IMR-90 (cell line): ENCODE measurements at regions not wholly inside any gene's neighbourhood (a gene's known extent, or its start where the extent isn't known, plus 50 kb on each side); places are given as distances from the start of the nearest gene placed in this dataset.

Source experiments
- ATAC-seq: fragments of 200-7000 bp; cut with Tn5 transposase; 2 replicates; pipeline ENCODE4 v1.9.1; 2020; ENCODE audit warnings: low read depth, mild to moderate bottlenecking, moderate library complexity
- BruUV-seq: library from RNA; stranded (reverse); fragments of 400-500 nt; replicated peaks from 2 replicates; lab custom pipeline; 2021; lab: Mats Ljungman, UMichigan
- CTCF ChIA-PET: fragments of 300-600 bp; formaldehyde crosslinking; extraction: SDS; loops from one replicate; lab custom pipeline; 2021; ENCODE audit warnings: antibody characterized with exemption; lab: Yijun Ruan, JAX
- POLR2A ChIA-PET: fragments of 300-600 bp; sonication (Branson Sonifier 250); formaldehyde crosslinking; loops from one replicate; lab custom pipeline; 2022; ENCODE audit warnings: antibody characterized with exemption; ENCODE audit not compliant: unreplicated experiment; lab: Charles Lee
- DNase-seq: peaks from one replicate; pipeline ENCODE4 v3.0.0; 2013
- H2AFZ ChIP-seq: replicated peaks from 2 replicates; pipeline ENCODE3; 2013; ENCODE audit warnings: low read length, mild to moderate bottlenecking; ENCODE audit not compliant: poor library complexity
- H2AK5ac ChIP-seq: 2 replicates; pipeline ENCODE4 v1.6.1; 2013; ENCODE audit warnings: low read depth, low read length, inconsistent platforms
- H2AK9ac ChIP-seq: replicated peaks from 2 replicates; pipeline ENCODE3; 2013; ENCODE audit warnings: mild to moderate bottlenecking, low read depth, low read length, moderate library complexity; ENCODE audit not compliant: poor library complexity
- H2BK120ac ChIP-seq: 2 replicates; pipeline ENCODE4 v1.6.1; 2013; ENCODE audit warnings: low read depth, low read length, inconsistent platforms
- H2BK15ac ChIP-seq: 3 replicates; pipeline ENCODE4 v1.6.1; 2013; ENCODE audit warnings: low read depth, low read length, inconsistent platforms
- H2BK20ac ChIP-seq: 2 replicates; pipeline ENCODE4 v1.6.1; 2013; ENCODE audit warnings: low read depth, mild to moderate bottlenecking, inconsistent platforms, low read length, moderate library complexity
- H2BK5ac ChIP-seq: 2 replicates; pipeline ENCODE4 v1.6.1; 2013; ENCODE audit warnings: mild to moderate bottlenecking, low read depth, low read length, inconsistent platforms; ENCODE audit not compliant: poor library complexity, severe bottlenecking
- H3K14ac ChIP-seq: replicated peaks from 2 replicates; pipeline ENCODE4 v1.6.1; 2013; ENCODE audit warnings: low read depth, low read length, inconsistent platforms
- H3K18ac ChIP-seq: 2 replicates; pipeline ENCODE4 v1.6.1; 2013; ENCODE audit warnings: low read depth, low read length, control low read depth
- H3K23ac ChIP-seq: 2 replicates; pipeline ENCODE4 v1.6.1; 2013; ENCODE audit warnings: low read depth, low read length, inconsistent platforms
- H3K27ac ChIP-seq: 2 replicates; pipeline ENCODE4 v1.5.1; 2013; ENCODE audit warnings: mild to moderate bottlenecking, control low read depth, low read length; ENCODE audit not compliant: insufficient read depth
- H3K27me3 ChIP-seq: 2 replicates; pipeline ENCODE4 v1.6.1; 2013; ENCODE audit warnings: low read length; ENCODE audit not compliant: control insufficient read depth, insufficient read depth
- H3K36me3 ChIP-seq: 2 replicates; pipeline ENCODE4 v1.6.1; 2013; ENCODE audit warnings: low read length, mixed read lengths; ENCODE audit not compliant: control insufficient read depth, insufficient read depth
- H3K4ac ChIP-seq: 2 replicates; pipeline ENCODE4 v1.6.1; 2013; ENCODE audit warnings: low read depth, low read length, inconsistent platforms
- H3K4me1 ChIP-seq: 2 replicates; pipeline ENCODE4 v1.6.1; 2013; ENCODE audit warnings: low read length, mixed read lengths; ENCODE audit not compliant: control insufficient read depth, insufficient read depth
- H3K4me2 ChIP-seq: 2 replicates; pipeline ENCODE4 v1.6.1; 2013; ENCODE audit warnings: low read depth, mild to moderate bottlenecking, control low read depth, low read length, moderate library complexity
- H3K4me3 ChIP-seq: 2 replicates; pipeline ENCODE4 v1.5.1; 2013; ENCODE audit warnings: low read depth, mild to moderate bottlenecking, control low read depth, low read length, moderate library complexity; ENCODE audit not compliant: insufficient read depth
- H3K56ac ChIP-seq: 2 replicates; pipeline ENCODE4 v1.6.1; 2013; ENCODE audit warnings: low read length, inconsistent platforms; ENCODE audit not compliant: insufficient read depth; ENCODE audit errors: extremely low read depth
- H3K79me1 ChIP-seq, 2 experiments: 2 replicates each; pipeline ENCODE4 v1.6.1; 2013; ENCODE audit warnings: low read length in 2 of 2, inconsistent platforms in 1 of 2, low read depth in 1 of 2
- H3K9ac ChIP-seq: 2 replicates; pipeline ENCODE4 v1.6.1; 2013; ENCODE audit warnings: low read depth, low read length, control low read depth
- H3K9me1 ChIP-seq: 2 replicates; pipeline ENCODE4 v1.6.1; 2013; ENCODE audit warnings: low read length, inconsistent platforms; ENCODE audit not compliant: insufficient read depth
- H3K9me3 ChIP-seq: 2 replicates; pipeline ENCODE4 v1.6.1; 2013; ENCODE audit warnings: low read length; ENCODE audit not compliant: control insufficient read depth, insufficient read depth
- H4K20me1 ChIP-seq: 2 replicates; pipeline ENCODE4 v1.6.1; 2013; ENCODE audit warnings: low read length, inconsistent platforms; ENCODE audit not compliant: insufficient read depth
- H4K5ac ChIP-seq: 2 replicates; pipeline ENCODE4 v1.6.1; 2013; ENCODE audit warnings: mild to moderate bottlenecking, low read depth, low read length, control low read depth
- H4K8ac ChIP-seq, 2 experiments: 2 replicates each; pipeline ENCODE4 v1.6.1; 2013; ENCODE audit warnings: low read depth in 2 of 2, low read length in 2 of 2, control low read depth in 1 of 2, inconsistent platforms in 1 of 2
- H4K91ac ChIP-seq: 2 replicates; pipeline ENCODE4 v1.6.1; 2013; ENCODE audit warnings: low read depth, low read length, inconsistent platforms; ENCODE audit not compliant: insufficient read depth
- CHD1 ChIP-seq: IDR thresholded peaks from 2 replicates; pipeline ENCODE4 v1.6.1; 2012; ENCODE audit warnings: low read depth, low read length, improper control_type of control experiment
- FOS ChIP-seq: fragments of 150-350 bp; IDR thresholded peaks from 2 replicates; pipeline ENCODE4 v1.6.1; 2016; ENCODE audit warnings: low read depth, low read length
- MAFK ChIP-seq: IDR thresholded peaks from 2 replicates; pipeline ENCODE4 v1.6.1; 2012; ENCODE audit warnings: low read depth, low read length, improper control_type of control experiment
- MXI1 ChIP-seq: IDR thresholded peaks from 2 replicates; pipeline ENCODE4 v1.6.1; 2012; ENCODE audit warnings: low read depth, mild to moderate bottlenecking, low read length, moderate library complexity, borderline replicate concordance
- USF2 ChIP-seq: fragments of 150-350 bp; IDR thresholded peaks from 2 replicates; pipeline ENCODE4 v1.6.1; 2017; ENCODE audit warnings: mild to moderate bottlenecking, antibody characterized with exemption, low read length, low read depth
- WGBS, 2 experiments: methylation state at CpG; one replicate each; pipeline versions ENCODE4 v1.1.5 to v1.1.7; 2013; ENCODE audit warnings: missing lambda C conversion rate in 2 of 2; ENCODE audit not compliant: insufficient read length in 1 of 2; ENCODE audit errors: extremely low coverage in 2 of 2; 5-methylcytosine and 5-hydroxymethylcytosine counted together
- dilution Hi-C: fragments of 300-500 bp; cut with HindIII; formaldehyde crosslinking; loops from one replicate; pipeline ENCODE4 v1.14.3; 2018; ENCODE audit warnings: low sequenced_read_pairs; ENCODE audit not compliant: unreplicated experiment
- in situ Hi-C: fragments of 300-500 bp; cut with MboI; formaldehyde crosslinking; loops from 3 replicates; pipeline ENCODE4 v1.14.3; 2019; ENCODE audit warnings: low sequenced_read_pairs, inconsistent platforms, mixed read lengths
- intact Hi-C: fragments of 100-400 bp; cut with micrococcal nuclease; formaldehyde crosslinking; loops from 2 replicates; pipeline ENCODE4 v1.10.0; 2022

GRCh38 chr5:68033029-68033428, 182.5 kb upstream of the PIK3R1 start:
- Histone ChIP-seq H3K9ac (no peak overlapping the region), H3K18ac (no peak overlapping the region), H3K36me3 (no peaks in the 10 kb centered on the region), H3K79me1 (no peaks in the 10 kb centered on the region), H4K5ac (no peak overlapping the region), H3K4me1 (peaks cover 9% of the 10 kb centered on the region; the same call in 1 of the 2 replicates), H2BK15ac (no peak overlapping the region), H3K9me3 (no peaks in the 10 kb centered on the region), H3K27ac (no peak overlapping the region), H3K9me1 (peaks cover 3% of the 10 kb centered on the region; the same call in 1 of the 2 replicates), H3K23ac (no peak overlapping the region), H4K20me1 (no peaks in the 10 kb centered on the region), H3K14ac (no peak overlapping the region), H3K4ac (no peak overlapping the region), H2AK5ac (no peak overlapping the region), H2BK5ac (no peak overlapping the region), H2AK9ac (no peak overlapping the region), H3K56ac (no peak overlapping the region), H4K91ac (no peak overlapping the region), H2AFZ (no peak overlapping the region), H3K4me3 (no peak overlapping the region), H2BK120ac (no peak overlapping the region), H2BK20ac (0 out of 2 replicates have a peak overlapping the region, but pooled peaks have one; percentile 40), H4K8ac (no peak overlapping the region), H3K4me2 (no peak overlapping the region), H3K27me3 (no peaks in the 10 kb centered on the region)
- WGBS, 2 experiments: no CpG with 5 or more reads among the region's 5 CpGs
- in situ Hi-C loops (no loop called here), intact Hi-C loops (no loop called here), dilution Hi-C loops (no loop called here)
- DNase-seq (no peak), ATAC-seq (no peak)
- ChIA-PET POLR2A (no interaction called here), CTCF (no interaction called here)
- BruUV-seq: no TSS peak
- TF ChIP-seq MAFK (no peak), FOS (no peak), MXI1 (no peak), CHD1 (no peak), USF2 (no peak)
